IPS-20b (cell line): ENCODE measurements at regions not wholly inside any gene's neighbourhood (a gene's known extent, or its start where the extent isn't known, plus 50 kb on each side); places are given as distances from the start of the nearest gene placed in this dataset.

Source experiments
- H3K27ac ChIP-seq: one replicate; pipeline ENCODE4 v1.5.1; 2013; ENCODE audit warnings: low read length
- H3K27me3 ChIP-seq: 2 replicates; pipeline ENCODE4 v1.6.1; 2013; ENCODE audit warnings: mild to moderate bottlenecking, low read length, inconsistent platforms; ENCODE audit not compliant: insufficient read depth
- H3K36me3 ChIP-seq: 2 replicates; pipeline ENCODE4 v1.6.1; 2013; ENCODE audit warnings: low read depth, mild to moderate bottlenecking, inconsistent platforms, low read length, moderate library complexity; ENCODE audit not compliant: insufficient read depth
- H3K4me1 ChIP-seq: 2 replicates; pipeline ENCODE4 v1.6.1; 2013; ENCODE audit warnings: mild to moderate bottlenecking, control low read depth, inconsistent platforms, low read length, moderate library complexity; ENCODE audit not compliant: insufficient read depth
- H3K4me3 ChIP-seq: 2 replicates; pipeline ENCODE4 v1.5.1; 2013; ENCODE audit warnings: mild to moderate bottlenecking, low read length, inconsistent platforms
- H3K9ac ChIP-seq: 2 replicates; pipeline ENCODE4 v1.6.1; 2013; ENCODE audit warnings: low read depth, mild to moderate bottlenecking, inconsistent platforms, low read length, moderate library complexity
- H3K9me3 ChIP-seq: 2 replicates; pipeline ENCODE4 v1.6.1; 2013; ENCODE audit warnings: mild to moderate bottlenecking, low read depth, low read length, inconsistent platforms; ENCODE audit not compliant: insufficient read depth

- Histone ChIP-seq H3K9me3 (no peaks in the 10 kb centered on the region), H3K36me3 (no peaks in the 10 kb centered on the region), H3K27ac (no peak overlapping the region), H3K4me1 (no peaks in the 10 kb centered on the region), H3K27me3 (no peaks in the 10 kb centered on the region), H3K9ac (no peak overlapping the region), H3K4me3 (no peak overlapping the region)
Measured at GRCh38 chrX:149213264-149213663, 291.8 kb downstream of the IDS start.

DNA sequence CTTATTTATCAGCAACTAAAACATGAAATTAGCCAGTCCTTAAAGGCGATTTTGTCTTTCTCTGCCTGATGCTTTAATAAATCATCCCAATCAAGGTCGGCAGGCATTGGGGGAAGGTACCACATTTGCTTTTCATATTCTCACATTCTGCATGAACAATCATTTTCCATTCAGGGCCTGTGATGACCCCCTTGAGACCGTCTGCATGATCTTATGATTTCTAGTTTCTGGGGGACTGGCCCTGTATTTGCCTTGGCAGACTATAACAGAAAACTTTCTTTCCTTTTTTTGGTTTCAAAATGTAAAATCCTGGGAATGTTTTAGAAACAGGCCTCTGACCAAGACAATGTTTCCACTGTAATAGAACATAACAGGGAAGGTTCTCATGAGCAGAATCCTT lies 296.8 kb downstream of the IDS start:
- no peak overlapping the region for H3K4me3 ChIP-seq
- no peaks in the 10 kb centered on the region for H3K27me3 ChIP-seq
- no peaks in the 10 kb centered on the region for H3K36me3 ChIP-seq
- no peak overlapping the region for H3K9ac ChIP-seq
- H3K4me1 ChIP-seq, result no peaks in the 10 kb centered on the region
- H3K9me3 ChIP-seq, result no peaks in the 10 kb centered on the region
- H3K27ac ChIP-seq, result no peak overlapping the region

DNA sequence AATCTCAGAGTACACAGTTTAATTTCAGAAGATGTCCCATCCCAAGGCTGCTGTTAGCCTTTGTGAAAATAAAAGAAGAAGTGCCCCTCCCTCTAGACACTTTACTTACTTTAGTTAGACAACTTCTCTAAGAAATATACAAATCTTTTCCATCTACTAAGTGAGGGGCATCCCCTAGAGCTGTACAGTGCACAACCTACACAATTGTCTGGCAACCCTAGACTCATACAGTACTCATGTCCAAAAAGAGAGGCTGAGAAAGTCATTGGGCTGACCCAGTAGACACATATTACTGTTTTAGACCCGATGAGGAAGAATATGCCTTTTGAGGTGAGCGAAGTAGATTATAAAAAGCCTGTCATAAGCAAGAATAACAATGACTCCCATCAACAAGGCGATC lies 297.6 kb downstream of the IDS start:
- Histone ChIP-seq H3K9ac (no peak overlapping the region), H3K27me3 (no peaks in the 10 kb centered on the region), H3K4me1 (no peaks in the 10 kb centered on the region), H3K27ac (no peak overlapping the region), H3K36me3 (no peaks in the 10 kb centered on the region), H3K4me3 (no peak overlapping the region), H3K9me3 (no peaks in the 10 kb centered on the region)

- H3K27me3 ChIP-seq, result no peaks in the 10 kb centered on the region
Measured at GRCh38 chrX:149205937-149206336, 299.2 kb downstream of the IDS start.

GRCh38 chrX:149205081-149205480 lies 300.0 kb downstream of the IDS start:
- H3K4me3 ChIP-seq, result no peak overlapping the region
- H3K27me3 ChIP-seq, result no peaks in the 10 kb centered on the region
- no peaks in the 10 kb centered on the region for H3K4me1 ChIP-seq
- no peak overlapping the region for H3K9ac ChIP-seq
- no peak overlapping the region for H3K27ac ChIP-seq
- H3K9me3 ChIP-seq, result no peaks in the 10 kb centered on the region
- no peaks in the 10 kb centered on the region for H3K36me3 ChIP-seq

More at GRCh38 chrX:149205937-149206336, 299.2 kb downstream of the IDS start:
- H3K27ac ChIP-seq, result no peak overlapping the region
- H3K9me3 ChIP-seq, result no peaks in the 10 kb centered on the region
- no peak overlapping the region for H3K9ac ChIP-seq
- no peaks in the 10 kb centered on the region for H3K4me1 ChIP-seq
- H3K36me3 ChIP-seq, result no peaks in the 10 kb centered on the region
- H3K4me3 ChIP-seq, result no peak overlapping the region

DNA sequence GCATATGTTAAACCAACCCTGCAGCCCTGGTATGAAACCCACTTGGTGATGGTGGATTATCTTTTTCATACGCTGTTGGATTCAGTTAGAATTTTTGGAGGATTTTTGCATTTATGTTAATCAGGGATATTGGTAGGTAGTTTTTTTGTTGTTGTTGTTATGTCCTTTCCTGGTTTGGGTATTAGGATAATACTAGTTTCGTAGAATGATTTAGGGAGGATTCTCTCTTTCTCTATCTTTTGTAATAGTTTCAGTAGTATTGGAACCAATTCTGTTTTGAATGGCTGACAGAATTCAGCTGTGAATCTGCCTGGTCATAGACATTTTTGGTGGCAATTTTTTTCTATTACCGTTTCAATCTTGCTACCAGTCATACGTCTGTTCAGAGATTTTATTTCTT lies 305.4 kb downstream of the IDS start:
- Histone ChIP-seq H3K36me3 (no peaks in the 10 kb centered on the region), H3K27ac (no peak overlapping the region), H3K4me3 (no peak overlapping the region), H3K9ac (no peak overlapping the region), H3K27me3 (no peaks in the 10 kb centered on the region), H3K4me1 (no peaks in the 10 kb centered on the region), H3K9me3 (no peaks in the 10 kb centered on the region)

DNA sequence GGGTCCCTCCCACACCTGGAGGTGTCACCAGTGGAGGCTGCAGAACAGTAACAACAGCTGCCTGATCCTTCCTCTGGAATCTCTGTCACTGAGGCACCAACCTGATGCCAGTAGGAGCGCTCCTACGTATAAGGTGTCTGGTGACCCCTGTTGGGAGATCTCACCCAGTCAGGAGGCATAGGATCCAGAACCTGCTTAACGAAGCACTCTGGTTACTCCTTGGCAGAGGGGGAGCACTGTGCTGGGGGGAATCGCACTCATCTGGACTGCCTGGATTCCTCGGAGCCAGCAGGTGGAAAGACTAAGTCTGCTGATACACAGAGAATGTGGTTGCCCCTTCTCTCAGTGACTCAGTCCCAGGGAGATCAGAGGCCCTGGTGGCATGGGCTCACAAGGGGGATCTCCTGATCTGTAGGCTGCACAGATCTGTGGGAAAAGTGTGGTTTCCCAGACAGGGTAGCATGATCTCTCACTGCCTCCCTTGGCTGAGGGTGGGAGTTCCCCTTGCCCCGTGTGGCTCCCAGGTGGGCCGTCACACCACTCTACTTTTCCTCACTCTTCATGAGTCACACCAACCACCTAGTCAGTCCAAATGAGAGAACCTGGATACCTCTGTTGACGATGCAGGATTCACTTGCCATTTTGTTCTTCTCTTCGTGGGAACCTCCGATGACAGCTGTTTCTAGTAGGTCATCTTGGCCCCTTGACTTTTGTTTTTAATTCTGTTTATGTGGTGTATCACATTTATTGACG lies 305.9 kb downstream of the IDS start:
- H3K27me3 ChIP-seq, result no peaks in the 10 kb centered on the region
- no peak overlapping the region for H3K4me3 ChIP-seq
- no peak overlapping the region for H3K27ac ChIP-seq
- no peaks in the 10 kb centered on the region for H3K36me3 ChIP-seq
- H3K4me1 ChIP-seq, result no peaks in the 10 kb centered on the region
- H3K9ac ChIP-seq, result no peak overlapping the region
- no peaks in the 10 kb centered on the region for H3K9me3 ChIP-seq

- Histone ChIP-seq H3K4me1 (no peaks in the 10 kb centered on the region), H3K4me3 (no peak overlapping the region), H3K9me3 (no peaks in the 10 kb centered on the region), H3K36me3 (no peaks in the 10 kb centered on the region), H3K27ac (no peak overlapping the region), H3K9ac (no peak overlapping the region), H3K27me3 (no peaks in the 10 kb centered on the region)
Measured at GRCh38 chrX:149185087-149185486, 320.0 kb downstream of the IDS start.

DNA sequence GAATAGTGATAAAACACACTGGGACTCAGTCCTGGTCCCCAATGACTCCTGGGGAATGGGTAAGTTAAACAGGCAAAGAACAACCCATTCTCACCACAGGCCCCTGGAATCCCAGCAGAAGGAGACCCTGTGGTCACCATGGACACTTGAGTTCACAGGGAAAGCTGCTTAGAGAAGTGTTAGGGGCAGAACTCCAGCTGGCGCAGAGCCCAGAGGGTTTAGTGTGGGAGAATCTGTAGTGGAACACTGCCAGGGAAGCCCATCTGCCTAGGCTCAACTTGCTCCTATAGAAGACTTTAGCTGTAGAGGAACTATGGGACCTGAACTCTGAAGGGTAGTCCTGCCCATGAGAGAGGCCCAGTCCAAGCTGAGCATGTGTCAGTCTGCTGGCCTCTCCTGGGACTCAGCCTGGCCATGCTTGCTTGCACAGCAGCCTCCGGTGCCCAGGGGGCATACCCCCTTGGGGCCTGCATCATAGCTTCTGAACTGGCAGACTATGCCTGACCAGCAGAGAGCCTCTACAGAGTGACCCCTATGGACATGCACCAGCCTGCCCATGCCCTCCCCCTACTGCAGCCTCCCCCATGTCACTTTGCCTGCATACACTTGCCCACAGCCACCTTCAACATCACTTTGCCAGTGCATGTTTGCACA lies 343.5 kb downstream of the IDS start:
- Histone ChIP-seq H3K4me1 (no peaks in the 10 kb centered on the region), H3K9ac (no peak overlapping the region), H3K36me3 (no peaks in the 10 kb centered on the region), H3K27ac (no peak overlapping the region), H3K27me3 (no peaks in the 10 kb centered on the region), H3K4me3 (no peak overlapping the region), H3K9me3 (no peaks in the 10 kb centered on the region)

DNA sequence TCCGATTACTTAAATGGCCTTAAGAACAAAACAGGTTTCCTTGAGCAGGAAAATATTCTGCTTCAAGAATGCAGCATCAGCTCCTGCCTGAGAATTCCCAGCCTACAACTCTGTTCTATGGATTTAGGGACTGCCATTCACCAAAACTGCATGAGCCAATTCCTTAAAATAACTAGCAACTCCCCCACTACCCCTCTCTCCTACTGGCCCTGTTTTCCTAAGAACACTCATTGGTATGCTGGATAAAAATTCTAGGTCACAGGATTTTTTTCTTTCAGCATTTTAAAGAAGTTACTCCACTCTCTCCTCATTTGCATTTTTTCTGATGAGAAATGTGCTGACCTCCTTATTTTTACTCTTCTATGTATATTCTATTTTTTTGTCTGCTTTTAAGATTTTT lies 347.1 kb downstream of the IDS start:
- Histone ChIP-seq H3K27ac (no peak overlapping the region), H3K4me1 (no peaks in the 10 kb centered on the region), H3K9ac (no peak overlapping the region), H3K27me3 (no peaks in the 10 kb centered on the region), H3K36me3 (no peaks in the 10 kb centered on the region), H3K4me3 (no peak overlapping the region), H3K9me3 (no peaks in the 10 kb centered on the region)

- Histone ChIP-seq H3K4me3 (no peak overlapping the region), H3K9me3 (no peaks in the 10 kb centered on the region), H3K27me3 (no peaks in the 10 kb centered on the region), H3K4me1 (no peaks in the 10 kb centered on the region), H3K9ac (no peak overlapping the region), H3K36me3 (no peaks in the 10 kb centered on the region), H3K27ac (no peak overlapping the region)
Measured at GRCh38 chrX:149152941-149153340, 352.2 kb downstream of the IDS start.
